ENCODE measurements at regions not wholly inside any gene's neighbourhood (a gene's known extent, or its start where the extent isn't known, plus 50 kb on each side); places are given as distances from the start of the nearest gene placed in this dataset.

DNA sequence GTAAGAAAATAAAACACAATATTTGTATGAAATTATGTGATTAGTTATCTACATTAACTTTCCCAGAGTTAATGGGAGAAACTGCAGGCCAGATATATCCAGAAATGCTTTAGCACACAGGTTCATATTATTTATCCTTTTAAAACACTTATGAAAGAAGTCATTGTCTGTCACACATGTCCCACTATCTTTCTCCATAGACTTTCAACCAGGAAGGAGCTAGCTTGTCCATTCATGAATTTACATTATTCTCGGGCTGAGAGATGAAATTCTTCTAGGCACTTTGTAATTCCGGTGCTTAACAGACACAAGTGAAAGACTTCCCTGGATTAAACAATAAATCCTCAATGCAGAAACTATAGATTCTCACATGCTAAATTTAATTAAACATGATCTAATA lies 1043.2 kb downstream of the CDH9 start:
- H4K8ac ChIP-seq (ENCODE audit: low read depth in 2 of 2, low read length in 2 of 2), result no peak overlapping the region
- no peaks in the 10 kb centered on the region for H3K9me1 ChIP-seq (ENCODE audit: insufficient read depth, low read length)
- H2AFZ ChIP-seq (replicated peaks; ENCODE audit: low read length, poor library complexity), result no peak overlapping the region
- H2BK120ac ChIP-seq (ENCODE audit: low read depth, low read length), result no peak overlapping the region
- no peak for TF ChIP-seq CEBPB (IDR thresholded peaks at IDR 0.05; ENCODE audit: low read depth, low read length)
- TF ChIP-seq, protein P1, sequence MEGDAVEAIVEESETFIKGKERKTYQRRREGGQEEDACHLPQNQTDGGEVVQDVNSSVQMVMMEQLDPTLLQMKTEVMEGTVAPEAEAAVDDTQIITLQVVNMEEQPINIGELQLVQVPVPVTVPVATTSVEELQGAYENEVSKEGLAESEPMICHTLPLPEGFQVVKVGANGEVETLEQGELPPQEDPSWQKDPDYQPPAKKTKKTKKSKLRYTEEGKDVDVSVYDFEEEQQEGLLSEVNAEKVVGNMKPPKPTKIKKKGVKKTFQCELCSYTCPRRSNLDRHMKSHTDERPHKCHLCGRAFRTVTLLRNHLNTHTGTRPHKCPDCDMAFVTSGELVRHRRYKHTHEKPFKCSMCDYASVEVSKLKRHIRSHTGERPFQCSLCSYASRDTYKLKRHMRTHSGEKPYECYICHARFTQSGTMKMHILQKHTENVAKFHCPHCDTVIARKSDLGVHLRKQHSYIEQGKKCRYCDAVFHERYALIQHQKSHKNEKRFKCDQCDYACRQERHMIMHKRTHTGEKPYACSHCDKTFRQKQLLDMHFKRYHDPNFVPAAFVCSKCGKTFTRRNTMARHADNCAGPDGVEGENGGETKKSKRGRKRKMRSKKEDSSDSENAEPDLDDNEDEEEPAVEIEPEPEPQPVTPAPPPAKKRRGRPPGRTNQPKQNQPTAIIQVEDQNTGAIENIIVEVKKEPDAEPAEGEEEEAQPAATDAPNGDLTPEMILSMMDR (conservative IDR thresholded peaks at IDR 0.05; ENCODE audit: low read depth, low read length), result no peak
- no peak for TF ChIP-seq MAZ (IDR thresholded peaks at IDR 0.05; ENCODE audit: borderline replicate concordance, low read depth, low read length)
- TF ChIP-seq RCOR1 (IDR thresholded peaks at IDR 0.05; ENCODE audit: insufficient replicate concordance, low read length), result no peak
- TF ChIP-seq USF2 (IDR thresholded peaks at IDR 0.05; ENCODE audit: low read depth, low read length), result no peak
- no peak for TF ChIP-seq NFE2L2 (IDR thresholded peaks at IDR 0.05; ENCODE audit: low read depth, low read length)
- no peak for TF ChIP-seq RAD21 (IDR thresholded peaks at IDR 0.05; ENCODE audit: low read length)
- TF ChIP-seq BHLHE40 (IDR thresholded peaks at IDR 0.05; ENCODE audit: low read depth, low read length), result no peak
- no peak for TF ChIP-seq SMC3 (IDR thresholded peaks at IDR 0.05; ENCODE audit: low read depth, low read length)
- TF ChIP-seq CHD1 (IDR thresholded peaks at IDR 0.05; ENCODE audit: low read depth, low read length), result no peak
- no peak for TF ChIP-seq MXI1 (IDR thresholded peaks at IDR 0.05; ENCODE audit: borderline replicate concordance, low read depth, low read length)
- TF ChIP-seq, protein P2, sequence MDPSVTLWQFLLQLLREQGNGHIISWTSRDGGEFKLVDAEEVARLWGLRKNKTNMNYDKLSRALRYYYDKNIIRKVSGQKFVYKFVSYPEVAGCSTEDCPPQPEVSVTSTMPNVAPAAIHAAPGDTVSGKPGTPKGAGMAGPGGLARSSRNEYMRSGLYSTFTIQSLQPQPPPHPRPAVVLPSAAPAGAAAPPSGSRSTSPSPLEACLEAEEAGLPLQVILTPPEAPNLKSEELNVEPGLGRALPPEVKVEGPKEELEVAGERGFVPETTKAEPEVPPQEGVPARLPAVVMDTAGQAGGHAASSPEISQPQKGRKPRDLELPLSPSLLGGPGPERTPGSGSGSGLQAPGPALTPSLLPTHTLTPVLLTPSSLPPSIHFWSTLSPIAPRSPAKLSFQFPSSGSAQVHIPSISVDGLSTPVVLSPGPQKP (IDR thresholded peaks at IDR 0.05; ENCODE audit: borderline replicate concordance, low read depth, low read length), result no peak
- TF ChIP-seq RFX5 (IDR thresholded peaks at IDR 0.05; ENCODE audit: low read depth, low read length), result no peak
- no peak for TF ChIP-seq MAFK (IDR thresholded peaks at IDR 0.05; ENCODE audit: low read depth, low read length)
- no peak for TF ChIP-seq FOS (IDR thresholded peaks at IDR 0.05; ENCODE audit: low read depth, low read length)
- no peak for TF ChIP-seq POLR2A (IDR thresholded peaks at IDR 0.05; ENCODE audit: low read depth, low read length)
- no peak overlapping the region for H3K27ac ChIP-seq (ENCODE audit: insufficient read depth, low read length)
- no peak overlapping the region for H3K23ac ChIP-seq (ENCODE audit: low read depth, low read length)
- intact Hi-C loops (cut with micrococcal nuclease) (no loop called here), dilution Hi-C loops (cut with HindIII; ENCODE audit: low sequenced_read_pairs, unreplicated experiment) (no loop called here), in situ Hi-C loops (cut with MboI; ENCODE audit: low sequenced_read_pairs) (no loop called here)
- ChIA-PET CTCF (no interaction called here), POLR2A (ENCODE audit: unreplicated experiment) (no interaction called here)
- no peaks in the 10 kb centered on the region for H3K4me1 ChIP-seq (ENCODE audit: control insufficient read depth, insufficient read depth, low read length)
- DNase-seq (no peak), ATAC-seq (ENCODE audit: low read depth) (no peak)
- H3K18ac ChIP-seq (ENCODE audit: low read depth, low read length), result no peak overlapping the region
- no peak overlapping the region for H4K5ac ChIP-seq (ENCODE audit: low read depth, low read length)
- H3K27me3 ChIP-seq (ENCODE audit: control insufficient read depth, insufficient read depth, low read length), result no peaks in the 10 kb centered on the region
- H2BK20ac ChIP-seq (ENCODE audit: low read depth, low read length), result no peak overlapping the region
- no CpG with 5 or more reads among the region's 2 CpGs for WGBS, 2 experiments (ENCODE audit: extremely low coverage in 2 of 2, insufficient read length in 1 of 2)
- H4K91ac ChIP-seq (ENCODE audit: insufficient read depth, low read depth, low read length), result no peak overlapping the region
- H3K14ac ChIP-seq (replicated peaks; ENCODE audit: low read depth, low read length), result no peak overlapping the region
- no TSS peak for BruUV-seq (replicated peaks)
- H2BK5ac ChIP-seq (ENCODE audit: low read depth, low read length, poor library complexity, severe bottlenecking), result no peak overlapping the region
- no peaks in the 10 kb centered on the region for H3K79me1 ChIP-seq (ENCODE audit: low read depth in 1 of 2, low read length in 2 of 2)
- no peak overlapping the region for H3K9ac ChIP-seq (ENCODE audit: low read depth, low read length)
- H3K4me3 ChIP-seq (ENCODE audit: insufficient read depth, low read depth, low read length), result no peak overlapping the region
- H2BK15ac ChIP-seq (ENCODE audit: low read depth, low read length), result no peak overlapping the region
- H3K9me3 ChIP-seq (ENCODE audit: control insufficient read depth, insufficient read depth, low read length), result 0 out of 2 replicates have a peak, but pooled peaks cover 4% of the 10 kb centered on the region
- no peak overlapping the region for H2AK5ac ChIP-seq (ENCODE audit: low read depth, low read length)
- H3K4ac ChIP-seq (ENCODE audit: low read depth, low read length), result no peak overlapping the region
- H2AK9ac ChIP-seq (replicated peaks; ENCODE audit: low read depth, low read length, poor library complexity), result no peak overlapping the region
- no peaks in the 10 kb centered on the region for H4K20me1 ChIP-seq (ENCODE audit: insufficient read depth, low read length)
- H3K36me3 ChIP-seq (ENCODE audit: control insufficient read depth, insufficient read depth, low read length), result no peaks in the 10 kb centered on the region
- H3K56ac ChIP-seq (ENCODE audit: extremely low read depth, insufficient read depth, low read length), result no peak overlapping the region
- no peak overlapping the region for H3K4me2 ChIP-seq (ENCODE audit: low read depth, low read length)

Data from IMR-90 (cell line).